ENCODE measurements at regions not wholly inside any gene's neighbourhood (a gene's known extent, or its start where the extent isn't known, plus 50 kb on each side); places are given as distances from the start of the nearest gene placed in this dataset.

DNA sequence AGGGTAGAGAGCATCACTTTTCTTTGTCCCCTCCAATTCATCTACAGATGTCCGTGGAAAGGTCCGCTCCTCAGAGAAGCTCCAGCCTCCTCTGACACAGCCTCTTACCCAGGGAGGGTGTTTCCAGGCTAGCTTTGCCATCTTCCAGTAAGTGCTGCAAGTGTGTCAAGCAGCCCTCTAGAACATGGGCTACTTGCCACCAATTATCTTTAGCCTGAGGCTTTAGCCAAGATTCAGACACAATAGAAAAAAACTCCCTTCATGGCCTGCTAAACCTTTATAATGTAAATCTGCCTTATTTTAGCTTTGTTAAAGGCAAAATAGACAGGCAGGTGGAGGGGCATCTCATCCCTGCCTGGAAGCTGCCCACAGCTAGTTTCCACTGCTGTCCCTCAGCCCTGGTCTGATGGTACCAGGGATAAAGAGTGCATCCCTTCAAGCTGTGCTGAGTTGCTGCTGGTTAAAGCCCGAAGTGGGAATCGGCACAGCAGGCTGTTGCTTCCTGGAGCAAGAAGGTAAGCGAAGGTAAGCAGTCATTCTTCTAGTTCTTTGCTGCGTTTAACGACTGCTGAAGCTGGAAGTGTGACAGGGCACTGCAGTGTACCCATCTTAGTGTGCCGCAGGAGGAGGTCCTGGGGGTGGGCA lies 190.1 kb upstream of the E2F8 start:
- TF ChIP-seq TAF1 (IDR thresholded peaks at IDR 0.05; ENCODE audit: borderline replicate concordance, insufficient read depth, low read length) (no peak), POLR2AphosphoS5 (IDR thresholded peaks at IDR 0.05; ENCODE audit: low read depth, low read length) (no peak), SIN3A (IDR thresholded peaks at IDR 0.05; ENCODE audit: borderline replicate concordance, insufficient read depth, low read length) (no peak)
- TF ChIP-seq, protein P1, sequence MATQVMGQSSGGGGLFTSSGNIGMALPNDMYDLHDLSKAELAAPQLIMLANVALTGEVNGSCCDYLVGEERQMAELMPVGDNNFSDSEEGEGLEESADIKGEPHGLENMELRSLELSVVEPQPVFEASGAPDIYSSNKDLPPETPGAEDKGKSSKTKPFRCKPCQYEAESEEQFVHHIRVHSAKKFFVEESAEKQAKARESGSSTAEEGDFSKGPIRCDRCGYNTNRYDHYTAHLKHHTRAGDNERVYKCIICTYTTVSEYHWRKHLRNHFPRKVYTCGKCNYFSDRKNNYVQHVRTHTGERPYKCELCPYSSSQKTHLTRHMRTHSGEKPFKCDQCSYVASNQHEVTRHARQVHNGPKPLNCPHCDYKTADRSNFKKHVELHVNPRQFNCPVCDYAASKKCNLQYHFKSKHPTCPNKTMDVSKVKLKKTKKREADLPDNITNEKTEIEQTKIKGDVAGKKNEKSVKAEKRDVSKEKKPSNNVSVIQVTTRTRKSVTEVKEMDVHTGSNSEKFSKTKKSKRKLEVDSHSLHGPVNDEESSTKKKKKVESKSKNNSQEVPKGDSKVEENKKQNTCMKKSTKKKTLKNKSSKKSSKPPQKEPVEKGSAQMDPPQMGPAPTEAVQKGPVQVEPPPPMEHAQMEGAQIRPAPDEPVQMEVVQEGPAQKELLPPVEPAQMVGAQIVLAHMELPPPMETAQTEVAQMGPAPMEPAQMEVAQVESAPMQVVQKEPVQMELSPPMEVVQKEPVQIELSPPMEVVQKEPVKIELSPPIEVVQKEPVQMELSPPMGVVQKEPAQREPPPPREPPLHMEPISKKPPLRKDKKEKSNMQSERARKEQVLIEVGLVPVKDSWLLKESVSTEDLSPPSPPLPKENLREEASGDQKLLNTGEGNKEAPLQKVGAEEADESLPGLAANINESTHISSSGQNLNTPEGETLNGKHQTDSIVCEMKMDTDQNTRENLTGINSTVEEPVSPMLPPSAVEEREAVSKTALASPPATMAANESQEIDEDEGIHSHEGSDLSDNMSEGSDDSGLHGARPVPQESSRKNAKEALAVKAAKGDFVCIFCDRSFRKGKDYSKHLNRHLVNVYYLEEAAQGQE (IDR thresholded peaks at IDR 0.05; ENCODE audit: insufficient read depth in 1 of 2, low read depth in 2 of 2, low read length in 2 of 2) = no peak

Data from PFSK-1 (cell line).